ENCODE measurements at regions not wholly inside any gene's neighbourhood (a gene's known extent, or its start where the extent isn't known, plus 50 kb on each side); places are given as distances from the start of the nearest gene placed in this dataset.

- Histone ChIP-seq H3K79me2 (ENCODE audit: insufficient read depth, low read length) (no peaks in the 10 kb centered on the region), H3K4me1 (ENCODE audit: insufficient read depth, low read length) (no peaks in the 10 kb centered on the region), H4K20me1 (ENCODE audit: insufficient read depth, low read length) (no peaks in the 10 kb centered on the region), H3K36me3 (ENCODE audit: insufficient read depth, low read length) (no peaks in the 10 kb centered on the region), H3K4me2 (ENCODE audit: insufficient read depth, low read length) (no peak overlapping the region), H3K4me3 (ENCODE audit: insufficient read depth, low read length) (no peak overlapping the region), H2AFZ (ENCODE audit: low read length) (no peak overlapping the region), H3K9me3 (ENCODE audit: low read depth, low read length) (no peaks in the 10 kb centered on the region), H3K27ac (ENCODE audit: low read depth, low read length) (no peak overlapping the region), H3K27me3 (ENCODE audit: insufficient read depth, low read length) (no peaks in the 10 kb centered on the region)
- no peak for TF ChIP-seq CTCF (IDR thresholded peaks at IDR 0.05; ENCODE audit: extremely low read depth, low read depth, low read length)
- no peak for DNase-seq (ENCODE audit: insufficient read length, low spot score, missing footprints)
Observed at GRCh38 chr19:30865511-30865910, 483.7 kb downstream of the TSHZ3 start.

GRCh38 chr19:30864391-30865215, 484.6 kb downstream of the TSHZ3 start:
- Histone ChIP-seq H3K4me2 (ENCODE audit: insufficient read depth, low read length) (no peak overlapping the region), H3K36me3 (ENCODE audit: insufficient read depth, low read length) (no peaks in the 10 kb centered on the region), H3K27ac (ENCODE audit: low read depth, low read length) (no peak overlapping the region), H3K27me3 (ENCODE audit: insufficient read depth, low read length) (no peaks in the 10 kb centered on the region), H2AFZ (ENCODE audit: low read length) (no peak overlapping the region), H3K4me1 (ENCODE audit: insufficient read depth, low read length) (no peaks in the 10 kb centered on the region), H3K4me3 (ENCODE audit: insufficient read depth, low read length) (no peak overlapping the region), H3K9me3 (ENCODE audit: low read depth, low read length) (no peaks in the 10 kb centered on the region), H3K79me2 (ENCODE audit: insufficient read depth, low read length) (no peaks in the 10 kb centered on the region), H4K20me1 (ENCODE audit: insufficient read depth, low read length) (no peaks in the 10 kb centered on the region)
- no peak for DNase-seq (ENCODE audit: insufficient read length, low spot score, missing footprints)
- TF ChIP-seq CTCF (IDR thresholded peaks at IDR 0.05; ENCODE audit: extremely low read depth, low read depth, low read length): no peak

- Histone ChIP-seq H3K9me3 (ENCODE audit: low read depth, low read length) (no peaks in the 10 kb centered on the region), H3K36me3 (ENCODE audit: insufficient read depth, low read length) (no peaks in the 10 kb centered on the region), H3K4me3 (ENCODE audit: insufficient read depth, low read length) (no peak overlapping the region), H3K79me2 (ENCODE audit: insufficient read depth, low read length) (no peaks in the 10 kb centered on the region), H2AFZ (ENCODE audit: low read length) (no peak overlapping the region), H3K27ac (ENCODE audit: low read depth, low read length) (no peak overlapping the region), H3K4me1 (ENCODE audit: insufficient read depth, low read length) (no peaks in the 10 kb centered on the region), H3K27me3 (ENCODE audit: insufficient read depth, low read length) (no peaks in the 10 kb centered on the region), H3K4me2 (ENCODE audit: insufficient read depth, low read length) (no peak overlapping the region), H4K20me1 (ENCODE audit: insufficient read depth, low read length) (no peaks in the 10 kb centered on the region)
- no peak for DNase-seq (ENCODE audit: insufficient read length, low spot score, missing footprints)
- no peak for TF ChIP-seq CTCF (IDR thresholded peaks at IDR 0.05; ENCODE audit: extremely low read depth, low read depth, low read length)
Observed at GRCh38 chr19:30862876-30863275, 486.4 kb downstream of the TSHZ3 start.

GRCh38 chr19:30861919-30862318, 487.3 kb downstream of the TSHZ3 start:
- TF ChIP-seq CTCF (IDR thresholded peaks at IDR 0.05; ENCODE audit: extremely low read depth, low read depth, low read length): no peak
- H3K79me2 ChIP-seq (ENCODE audit: insufficient read depth, low read length): no peaks in the 10 kb centered on the region
- H3K4me2 ChIP-seq (ENCODE audit: insufficient read depth, low read length): no peak overlapping the region
- no peak for DNase-seq (ENCODE audit: insufficient read length, low spot score, missing footprints)
- no peaks in the 10 kb centered on the region for H3K27me3 ChIP-seq (ENCODE audit: insufficient read depth, low read length)
- H3K27ac ChIP-seq (ENCODE audit: low read depth, low read length): no peak overlapping the region
- no peaks in the 10 kb centered on the region for H3K36me3 ChIP-seq (ENCODE audit: insufficient read depth, low read length)
- H3K4me3 ChIP-seq (ENCODE audit: insufficient read depth, low read length): no peak overlapping the region
- no peak overlapping the region for H2AFZ ChIP-seq (ENCODE audit: low read length)
- no peaks in the 10 kb centered on the region for H4K20me1 ChIP-seq (ENCODE audit: insufficient read depth, low read length)
- H3K4me1 ChIP-seq (ENCODE audit: insufficient read depth, low read length): no peaks in the 10 kb centered on the region
- no peaks in the 10 kb centered on the region for H3K9me3 ChIP-seq (ENCODE audit: low read depth, low read length)
